Lower leg skin (tissue), 4 donors: ENCODE measurements at regions not wholly inside any gene's neighbourhood (a gene's known extent, or its start where the extent isn't known, plus 50 kb on each side); places are given as distances from the start of the nearest gene placed in this dataset.

Experiments used
- DNase-seq, 2 donors: peaks; one replicate each; pipeline ENCODE4 v3.0.0-alpha.2; 2019; ENCODE audit warnings: low spot score in 2 of 2
- H3K4me3 ChIP-seq: fragments of 200-600 bp; sonication (generic); 2 replicates; pipeline ENCODE4 v1.5.1; 2017; ENCODE audit warnings: mild to moderate bottlenecking, low read depth; ENCODE audit not compliant: poor library complexity, severe bottlenecking
- CTCF ChIP-seq, 3 donors: fragments of 450-650 bp; IDR thresholded peaks; one replicate each; pipeline ENCODE4 v1.5.1; 2016; ENCODE audit warnings: antibody characterized with exemption in 3 of 3, mild to moderate bottlenecking in 3 of 3, moderate library complexity in 2 of 3
- POLR2A ChIP-seq, 2 donors: fragments of 450-650 bp; IDR thresholded peaks; one replicate each; pipeline ENCODE4 v1.6.1; 2016 to 2017; ENCODE audit warnings: antibody characterized with exemption in 2 of 2, mild to moderate bottlenecking in 1 of 2, moderate library complexity in 1 of 2
- WGBS, 2 donors: methylation state at CpG; one replicate each; pipeline ENCODE4 v1.1.5; 2018; 5-methylcytosine and 5-hydroxymethylcytosine counted together
- intact Hi-C: fragments of 100-400 bp; cut with DNase I; formaldehyde crosslinking; loops from one replicate; pipeline ENCODE4 v1.15.0; 2023; ENCODE audit warnings: low total_unique reads

- TF ChIP-seq CTCF (IDR thresholded peaks at IDR 0.05) = no peak
- TF ChIP-seq POLR2A (IDR thresholded peaks at IDR 0.05) = no peak
- WGBS, 2 donors = 60 to 83% methylated on average over 4 of the region's 4 CpGs
- DNase-seq = no peak
- H3K4me3 ChIP-seq = no peak overlapping the region
- intact Hi-C loops = no loop called here
Observed at GRCh38 chr21:27078915-27079314, 112.0 kb upstream of the ADAMTS5 start.

GRCh38 chr21:27077501-27077900 is 110.6 kb upstream of the ADAMTS5 start:
- intact Hi-C loops = no loop called here
- WGBS, 2 donors = 75 to 80% methylated on average over 4 of the region's 4 CpGs
- H3K4me3 ChIP-seq = no peak overlapping the region
- peak in 1 of 2 donors; percentile 51 for DNase-seq
- TF ChIP-seq POLR2A (IDR thresholded peaks at IDR 0.05) (no peak), CTCF (IDR thresholded peaks at IDR 0.05) (no peak)

- intact Hi-C loops = no loop called here
- DNase-seq = no peak
- no peak for TF ChIP-seq CTCF (IDR thresholded peaks at IDR 0.05)
- no peak overlapping the region for H3K4me3 ChIP-seq
Observed at GRCh38 chr21:27076025-27076424, 109.1 kb upstream of the ADAMTS5 start.

GRCh38 chr21:27070861-27071670 is 104.2 kb upstream of the ADAMTS5 start:
- intact Hi-C loops = no loop called here
- WGBS, 2 donors = 40 to 41% methylated on average over 4 of the region's 4 CpGs
- H3K4me3 ChIP-seq = no peak overlapping the region
- TF ChIP-seq CTCF (IDR thresholded peaks at IDR 0.05) (no peak), POLR2A (IDR thresholded peaks at IDR 0.05) (no peak)
- DNase-seq = no peak

- TF ChIP-seq CTCF (IDR thresholded peaks at IDR 0.05) (no peak), POLR2A (IDR thresholded peaks at IDR 0.05) (no peak)
- no peak overlapping the region for H3K4me3 ChIP-seq
- DNase-seq = no peak
- intact Hi-C loops = no loop called here
Observed at GRCh38 chr21:27068811-27069210, 101.9 kb upstream of the ADAMTS5 start.

- DNase-seq = no peak
- no peak overlapping the region for H3K4me3 ChIP-seq
- intact Hi-C loops = no loop called here
- 83 to 91% methylated on average over 1 of the region's 1 CpG for WGBS, 2 donors
- no peak for TF ChIP-seq POLR2A (IDR thresholded peaks at IDR 0.05)
Observed at GRCh38 chr21:27067226-27067625, 100.3 kb upstream of the ADAMTS5 start.
